Middle frontal gyrus (tissue), 1 donor: ENCODE measurements at regions not wholly inside any gene's neighbourhood (a gene's known extent, or its start where the extent isn't known, plus 50 kb on each side); places are given as distances from the start of the nearest gene placed in this dataset.
"Not testable (repeated sequence)": the region's sequence is repeated elsewhere in the genome, so short reads cannot be mapped to it uniquely, and the experiment has no call there.

Experiments
- DNase-seq: peaks from one replicate; pipeline ENCODE4 v3.0.0-alpha.2; 2015; ENCODE audit warnings: low spot score; ENCODE audit errors: extremely low spot score

- not testable (repeated sequence) for DNase-seq
Measured at GRCh38 chr5:85994653-85995052, 623.1 kb upstream of the COX7C start.

- DNase-seq: no peak
Measured at GRCh38 chr5:85998656-85999055, 619.1 kb upstream of the COX7C start.

- no peak for DNase-seq
Measured at GRCh38 chr5:86008293-86008692, 609.4 kb upstream of the COX7C start.

- DNase-seq: no peak
Measured at GRCh38 chr5:86008704-86009103, 609.0 kb upstream of the COX7C start.

GRCh38 chr5:86011937-86012336, 605.8 kb upstream of the COX7C start:
- no peak for DNase-seq

GRCh38 chr5:86029308-86029707, 588.4 kb upstream of the COX7C start:
- DNase-seq: no peak

GRCh38 chr5:86030753-86031152, 587.0 kb upstream of the COX7C start:
- no peak for DNase-seq

GRCh38 chr5:86038566-86038965, 579.2 kb upstream of the COX7C start:
- DNase-seq: no peak

- no peak for DNase-seq
Measured at GRCh38 chr5:86039351-86039750, 578.4 kb upstream of the COX7C start.

GRCh38 chr5:86070719-86071118, 547.0 kb upstream of the COX7C start:
- no peak for DNase-seq

- no peak for DNase-seq
Measured at GRCh38 chr5:86074297-86074696, 543.4 kb upstream of the COX7C start.

- DNase-seq: no peak
Measured at GRCh38 chr5:86075139-86075538, 542.6 kb upstream of the COX7C start.

GRCh38 chr5:86095092-86095491, 522.6 kb upstream of the COX7C start:
- DNase-seq: no peak

- no peak for DNase-seq
Measured at GRCh38 chr5:86101966-86102365, 515.8 kb upstream of the COX7C start.

GRCh38 chr5:86108825-86109224, 508.9 kb upstream of the COX7C start:
- DNase-seq: no peak

GRCh38 chr5:86112249-86112648, 505.5 kb upstream of the COX7C start:
- no peak for DNase-seq

GRCh38 chr5:86115164-86115563, 502.6 kb upstream of the COX7C start:
- DNase-seq: no peak

GRCh38 chr5:86118542-86118941, 499.2 kb upstream of the COX7C start:
- no peak for DNase-seq

- DNase-seq: no peak
Measured at GRCh38 chr5:86124333-86124732, 493.4 kb upstream of the COX7C start.

GRCh38 chr5:86125731-86126601, 491.8 kb upstream of the COX7C start:
- DNase-seq: no peak

- DNase-seq: no peak
Measured at GRCh38 chr5:86127696-86128095, 490.0 kb upstream of the COX7C start.

- DNase-seq: no peak
Measured at GRCh38 chr5:86129009-86129408, 488.7 kb upstream of the COX7C start.

- DNase-seq: no peak
Measured at GRCh38 chr5:86137297-86137696, 480.4 kb upstream of the COX7C start.
